ENCODE measurements at regions not wholly inside any gene's neighbourhood (a gene's known extent, or its start where the extent isn't known, plus 50 kb on each side); places are given as distances from the start of the nearest gene placed in this dataset.

DNA sequence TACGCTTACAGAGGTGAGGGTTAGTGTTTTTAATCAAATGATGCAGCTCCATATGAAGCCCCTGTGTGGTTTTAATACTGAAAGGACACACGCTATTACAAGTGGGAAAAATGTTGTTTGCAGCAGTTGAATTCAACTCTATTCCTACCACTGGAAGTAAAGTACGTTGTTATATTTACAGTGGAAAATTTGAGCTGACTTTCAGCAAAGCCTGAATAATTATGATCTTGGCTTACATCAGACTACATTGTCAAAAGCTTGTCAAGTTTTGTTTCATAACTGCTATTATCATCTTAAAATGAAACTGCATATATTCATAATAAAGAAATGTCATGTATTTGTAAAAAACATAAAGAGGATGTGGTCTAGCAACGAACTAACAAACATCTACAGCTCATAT lies 818.5 kb downstream of the SEMA5A start (continued):
- TF ChIP-seq, protein P1, sequence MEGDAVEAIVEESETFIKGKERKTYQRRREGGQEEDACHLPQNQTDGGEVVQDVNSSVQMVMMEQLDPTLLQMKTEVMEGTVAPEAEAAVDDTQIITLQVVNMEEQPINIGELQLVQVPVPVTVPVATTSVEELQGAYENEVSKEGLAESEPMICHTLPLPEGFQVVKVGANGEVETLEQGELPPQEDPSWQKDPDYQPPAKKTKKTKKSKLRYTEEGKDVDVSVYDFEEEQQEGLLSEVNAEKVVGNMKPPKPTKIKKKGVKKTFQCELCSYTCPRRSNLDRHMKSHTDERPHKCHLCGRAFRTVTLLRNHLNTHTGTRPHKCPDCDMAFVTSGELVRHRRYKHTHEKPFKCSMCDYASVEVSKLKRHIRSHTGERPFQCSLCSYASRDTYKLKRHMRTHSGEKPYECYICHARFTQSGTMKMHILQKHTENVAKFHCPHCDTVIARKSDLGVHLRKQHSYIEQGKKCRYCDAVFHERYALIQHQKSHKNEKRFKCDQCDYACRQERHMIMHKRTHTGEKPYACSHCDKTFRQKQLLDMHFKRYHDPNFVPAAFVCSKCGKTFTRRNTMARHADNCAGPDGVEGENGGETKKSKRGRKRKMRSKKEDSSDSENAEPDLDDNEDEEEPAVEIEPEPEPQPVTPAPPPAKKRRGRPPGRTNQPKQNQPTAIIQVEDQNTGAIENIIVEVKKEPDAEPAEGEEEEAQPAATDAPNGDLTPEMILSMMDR (IDR thresholded peaks at IDR 0.05 in 2 of 3, conservative IDR thresholded peaks at IDR 0.05 in 1 of 3; ENCODE audit: borderline replicate concordance in 1 of 3, insufficient read depth in 1 of 3, low read depth in 2 of 3, low read length in 2 of 3): no peak
- TF ChIP-seq, protein P2, sequence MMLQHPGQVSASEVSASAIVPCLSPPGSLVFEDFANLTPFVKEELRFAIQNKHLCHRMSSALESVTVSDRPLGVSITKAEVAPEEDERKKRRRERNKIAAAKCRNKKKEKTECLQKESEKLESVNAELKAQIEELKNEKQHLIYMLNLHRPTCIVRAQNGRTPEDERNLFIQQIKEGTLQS (IDR thresholded peaks at IDR 0.05): no peak
- TF ChIP-seq YY1 (IDR thresholded peaks at IDR 0.05; ENCODE audit: extremely low read depth, insufficient replicate concordance, low read depth, low read length): no peak
- TF ChIP-seq RAD21 (IDR thresholded peaks at IDR 0.05; ENCODE audit: low read depth): no peak
- no peak for TF ChIP-seq EGR1 (IDR thresholded peaks at IDR 0.05; ENCODE audit: low read depth)

DNA sequence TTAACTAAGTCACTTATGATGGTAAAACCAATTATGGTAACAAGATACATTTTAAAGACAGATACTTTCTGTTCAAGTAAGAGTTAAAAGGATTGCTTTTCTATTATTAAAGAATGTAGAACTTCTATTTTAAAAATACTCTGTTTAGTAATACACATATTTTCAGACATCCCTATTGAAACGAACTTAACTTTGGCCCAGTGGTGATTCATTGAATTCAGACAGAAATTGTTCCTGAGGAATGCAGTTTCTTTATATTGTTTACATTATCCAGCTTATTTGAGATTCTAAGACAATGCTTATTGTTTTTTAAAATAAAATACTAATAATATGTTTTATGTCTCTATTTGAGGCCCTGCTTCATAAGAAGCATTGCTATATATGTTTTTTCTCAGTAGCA lies 816.4 kb downstream of the SEMA5A start:
- POLR2A ChIA-PET: no interaction called here
- Histone ChIP-seq H3K9me2 (ENCODE audit: insufficient read depth) (no peaks in the 10 kb centered on the region), H4K20me1 (ENCODE audit: insufficient read depth) (no peaks in the 10 kb centered on the region), H3K4me1 (ENCODE audit: control insufficient read depth in 1 of 2, insufficient read depth in 2 of 2, low read length in 2 of 2) (no peaks in the 10 kb centered on the region), H3K36me3 (ENCODE audit: control insufficient read depth in 1 of 2, insufficient read depth in 2 of 2, low read length in 2 of 2) (no peaks in the 10 kb centered on the region), H2AFZ (ENCODE audit: low read depth, low read length, poor library complexity, severe bottlenecking) (no peak overlapping the region), H3K27ac (ENCODE audit: low read depth, low read length) (no peak overlapping the region), H3K9me3 (ENCODE audit: control insufficient read depth in 1 of 2, insufficient read depth in 1 of 2, low read depth in 1 of 2, low read length in 2 of 2) (peaks cover 4 to 9% of the 10 kb centered on the region in 2 experiments; a peak in 2 of 4 replicates), H3K4me2 (ENCODE audit: low read length) (no peak overlapping the region), H3K9ac (ENCODE audit: low read length) (no peak overlapping the region), H3K79me2 (ENCODE audit: insufficient read depth, low read length) (no peaks in the 10 kb centered on the region), H3K27me3 (ENCODE audit: insufficient read depth, low read length) (no peaks in the 10 kb centered on the region), H3K4me3 (replicated peaks in 1 of 2; ENCODE audit: low read depth in 1 of 2, low read length in 2 of 2) (no peak overlapping the region)
- RAD21 ChIA-PET (ENCODE audit: low non-redundant PET in 1 of 2, low total read pairs in 2 of 2, uncharacterized antibody in 2 of 2, unreplicated experiment in 2 of 2): no interaction called here
- intact Hi-C loops (cut with micrococcal nuclease): no loop called here
- BruUV-seq (replicated peaks): no TSS peak
- DNase-seq (ENCODE audit: low read depth, low spot score) (no peak), ATAC-seq (no peak)
- CTCF ChIA-PET: no interaction called here
- TF ChIP-seq POLR2A (IDR thresholded peaks at IDR 0.05; ENCODE audit: borderline replicate concordance, extremely low read depth, insufficient read depth, insufficient read length) (no peak), ELF1 (IDR thresholded peaks at IDR 0.05; ENCODE audit: borderline replicate concordance, low read depth) (no peak), EZH2phosphoT487 (IDR thresholded peaks at IDR 0.05; ENCODE audit: borderline replicate concordance) (no peak), FOSL1 (IDR thresholded peaks at IDR 0.05; ENCODE audit: low read depth) (no peak), EZH2 (IDR thresholded peaks at IDR 0.05) (no peak), CEBPB (IDR thresholded peaks at IDR 0.05; ENCODE audit: low read depth) (no peak), SRF (IDR thresholded peaks at IDR 0.05; ENCODE audit: low read depth) (no peak)
- TF ChIP-seq, protein P3, sequence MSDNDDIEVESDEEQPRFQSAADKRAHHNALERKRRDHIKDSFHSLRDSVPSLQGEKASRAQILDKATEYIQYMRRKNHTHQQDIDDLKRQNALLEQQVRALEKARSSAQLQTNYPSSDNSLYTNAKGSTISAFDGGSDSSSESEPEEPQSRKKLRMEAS (IDR thresholded peaks at IDR 0.05): no peak
- TF ChIP-seq, protein P1 (IDR thresholded peaks at IDR 0.05 in 2 of 3, conservative IDR thresholded peaks at IDR 0.05 in 1 of 3; ENCODE audit: borderline replicate concordance in 1 of 3, insufficient read depth in 1 of 3, low read depth in 2 of 3, low read length in 2 of 3): no peak
- TF ChIP-seq, protein P4, sequence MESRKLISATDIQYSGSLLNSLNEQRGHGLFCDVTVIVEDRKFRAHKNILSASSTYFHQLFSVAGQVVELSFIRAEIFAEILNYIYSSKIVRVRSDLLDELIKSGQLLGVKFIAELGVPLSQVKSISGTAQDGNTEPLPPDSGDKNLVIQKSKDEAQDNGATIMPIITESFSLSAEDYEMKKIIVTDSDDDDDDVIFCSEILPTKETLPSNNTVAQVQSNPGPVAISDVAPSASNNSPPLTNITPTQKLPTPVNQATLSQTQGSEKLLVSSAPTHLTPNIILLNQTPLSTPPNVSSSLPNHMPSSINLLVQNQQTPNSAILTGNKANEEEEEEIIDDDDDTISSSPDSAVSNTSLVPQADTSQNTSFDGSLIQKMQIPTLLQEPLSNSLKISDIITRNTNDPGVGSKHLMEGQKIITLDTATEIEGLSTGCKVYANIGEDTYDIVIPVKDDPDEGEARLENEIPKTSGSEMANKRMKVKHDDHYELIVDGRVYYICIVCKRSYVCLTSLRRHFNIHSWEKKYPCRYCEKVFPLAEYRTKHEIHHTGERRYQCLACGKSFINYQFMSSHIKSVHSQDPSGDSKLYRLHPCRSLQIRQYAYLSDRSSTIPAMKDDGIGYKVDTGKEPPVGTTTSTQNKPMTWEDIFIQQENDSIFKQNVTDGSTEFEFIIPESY (IDR thresholded peaks at IDR 0.05; ENCODE audit: extremely low read depth, insufficient replicate concordance, low read length): no peak
- TF ChIP-seq, protein P5, sequence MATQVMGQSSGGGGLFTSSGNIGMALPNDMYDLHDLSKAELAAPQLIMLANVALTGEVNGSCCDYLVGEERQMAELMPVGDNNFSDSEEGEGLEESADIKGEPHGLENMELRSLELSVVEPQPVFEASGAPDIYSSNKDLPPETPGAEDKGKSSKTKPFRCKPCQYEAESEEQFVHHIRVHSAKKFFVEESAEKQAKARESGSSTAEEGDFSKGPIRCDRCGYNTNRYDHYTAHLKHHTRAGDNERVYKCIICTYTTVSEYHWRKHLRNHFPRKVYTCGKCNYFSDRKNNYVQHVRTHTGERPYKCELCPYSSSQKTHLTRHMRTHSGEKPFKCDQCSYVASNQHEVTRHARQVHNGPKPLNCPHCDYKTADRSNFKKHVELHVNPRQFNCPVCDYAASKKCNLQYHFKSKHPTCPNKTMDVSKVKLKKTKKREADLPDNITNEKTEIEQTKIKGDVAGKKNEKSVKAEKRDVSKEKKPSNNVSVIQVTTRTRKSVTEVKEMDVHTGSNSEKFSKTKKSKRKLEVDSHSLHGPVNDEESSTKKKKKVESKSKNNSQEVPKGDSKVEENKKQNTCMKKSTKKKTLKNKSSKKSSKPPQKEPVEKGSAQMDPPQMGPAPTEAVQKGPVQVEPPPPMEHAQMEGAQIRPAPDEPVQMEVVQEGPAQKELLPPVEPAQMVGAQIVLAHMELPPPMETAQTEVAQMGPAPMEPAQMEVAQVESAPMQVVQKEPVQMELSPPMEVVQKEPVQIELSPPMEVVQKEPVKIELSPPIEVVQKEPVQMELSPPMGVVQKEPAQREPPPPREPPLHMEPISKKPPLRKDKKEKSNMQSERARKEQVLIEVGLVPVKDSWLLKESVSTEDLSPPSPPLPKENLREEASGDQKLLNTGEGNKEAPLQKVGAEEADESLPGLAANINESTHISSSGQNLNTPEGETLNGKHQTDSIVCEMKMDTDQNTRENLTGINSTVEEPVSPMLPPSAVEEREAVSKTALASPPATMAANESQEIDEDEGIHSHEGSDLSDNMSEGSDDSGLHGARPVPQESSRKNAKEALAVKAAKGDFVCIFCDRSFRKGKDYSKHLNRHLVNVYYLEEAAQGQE (IDR thresholded peaks at IDR 0.05; ENCODE audit: low read depth): no peak
